HG02623 (cell line): ENCODE measurements at regions not wholly inside any gene's neighbourhood (a gene's known extent, or its start where the extent isn't known, plus 50 kb on each side); places are given as distances from the start of the nearest gene placed in this dataset.
"Not testable (repeated sequence)": the region's sequence is repeated elsewhere in the genome, so short reads cannot be mapped to it uniquely, and the experiment has no call there.

Source experiments
- ATAC-seq: cut with Tn5 transposase; IDR thresholded peaks from one replicate; pipeline ENCODE4 v1.9.1; 2021; ENCODE audit warnings: moderate library complexity; ENCODE audit not compliant: unreplicated experiment

GRCh38 chr1:185408700-185409270 lies 91.7 kb upstream of the IVNS1ABP start:
- ATAC-seq: no peak

DNA sequence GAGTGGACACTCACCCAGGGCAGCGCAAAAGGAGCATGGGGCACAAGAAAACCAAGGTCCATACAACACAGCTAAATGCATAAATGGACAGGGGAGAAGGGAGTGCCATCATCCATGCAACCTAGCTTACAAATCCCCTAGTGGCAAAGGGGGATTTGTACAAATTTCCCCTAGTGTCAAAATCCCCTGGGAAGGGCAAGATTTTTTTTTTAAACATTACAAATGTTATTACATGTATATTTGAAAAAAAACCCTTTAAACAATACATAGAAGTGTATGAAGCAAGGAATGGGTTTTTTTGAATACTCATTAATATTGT lies 89.6 kb upstream of the IVNS1ABP start:
- no peak for ATAC-seq

DNA sequence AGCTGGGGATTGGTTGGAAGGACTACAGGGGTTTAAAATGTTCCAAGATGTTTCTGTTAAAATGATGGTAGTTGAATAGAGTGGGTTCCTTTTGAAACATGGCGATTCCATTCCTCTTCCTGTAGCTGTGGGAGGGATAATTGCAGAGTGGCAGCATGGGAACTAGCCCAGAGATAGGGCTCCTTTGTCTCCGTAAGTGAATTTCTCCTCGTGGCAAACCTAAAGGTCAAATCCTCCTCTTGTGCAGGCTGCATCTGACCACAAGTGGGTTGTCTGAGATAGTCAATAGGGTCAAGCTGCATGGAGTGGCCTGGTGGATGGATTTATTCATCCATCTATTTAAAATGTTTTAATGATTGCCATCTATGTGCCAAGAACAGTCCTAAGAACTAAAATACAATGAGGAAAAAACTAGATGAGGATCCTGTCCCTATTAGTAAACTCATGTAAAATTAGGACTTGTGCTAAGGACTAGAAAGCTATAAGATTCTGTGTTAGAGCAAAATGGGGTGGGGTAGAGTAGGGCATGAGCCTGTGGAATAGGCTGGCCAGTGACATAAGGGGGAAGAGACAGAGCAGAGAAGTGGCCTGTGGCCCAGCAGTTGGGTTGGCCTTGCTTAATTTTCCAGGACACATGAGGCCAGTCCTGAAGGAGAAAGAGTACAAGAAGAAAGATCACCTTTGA lies 89.1 kb upstream of the IVNS1ABP start:
- ATAC-seq: no peak

- no peak for ATAC-seq
Measured at GRCh38 chr1:185404907-185405568, 88.0 kb upstream of the IVNS1ABP start.

DNA sequence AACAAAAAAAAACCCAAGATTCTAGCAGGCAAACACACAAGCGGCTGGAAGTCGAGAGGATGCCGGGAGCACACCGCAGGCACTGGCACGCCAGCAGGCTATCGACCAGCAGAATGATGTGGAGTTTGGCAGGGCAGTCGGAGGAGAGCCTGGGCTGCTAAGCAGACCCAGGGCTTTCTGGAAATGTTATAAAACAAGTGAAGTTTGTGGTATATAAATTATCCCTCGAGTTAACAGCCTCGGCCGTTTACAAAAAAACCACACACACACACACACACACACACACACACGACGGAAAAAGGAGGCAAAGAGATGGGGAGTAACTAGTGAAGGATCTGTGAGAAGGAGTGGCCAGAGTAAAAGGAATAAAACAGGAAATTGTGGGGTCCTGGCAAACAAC lies 87.2 kb upstream of the IVNS1ABP start:
- ATAC-seq: no peak

- ATAC-seq: no peak
Measured at GRCh38 chr1:185402930-185403329, 85.9 kb upstream of the IVNS1ABP start.

DNA sequence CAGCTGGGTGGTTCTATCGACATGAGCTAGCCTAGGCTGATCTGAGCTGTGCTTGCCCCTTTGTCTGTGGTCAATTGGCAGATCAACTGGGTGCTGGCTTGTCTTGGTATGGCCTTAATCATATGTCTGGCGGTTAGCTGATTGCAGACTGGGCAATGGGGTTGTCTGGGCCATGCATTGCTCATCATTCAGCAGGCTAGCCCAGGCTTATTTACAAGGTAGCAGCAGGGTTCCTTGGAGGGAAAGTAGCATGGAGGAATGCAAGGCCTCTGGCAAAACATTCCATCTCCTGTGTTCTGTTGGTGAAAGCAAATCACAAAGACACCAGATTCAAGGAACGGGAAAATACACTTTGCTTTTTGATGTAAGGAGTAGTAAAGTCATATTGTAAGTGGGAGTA lies 84.0 kb upstream of the IVNS1ABP start:
- no peak for ATAC-seq

DNA sequence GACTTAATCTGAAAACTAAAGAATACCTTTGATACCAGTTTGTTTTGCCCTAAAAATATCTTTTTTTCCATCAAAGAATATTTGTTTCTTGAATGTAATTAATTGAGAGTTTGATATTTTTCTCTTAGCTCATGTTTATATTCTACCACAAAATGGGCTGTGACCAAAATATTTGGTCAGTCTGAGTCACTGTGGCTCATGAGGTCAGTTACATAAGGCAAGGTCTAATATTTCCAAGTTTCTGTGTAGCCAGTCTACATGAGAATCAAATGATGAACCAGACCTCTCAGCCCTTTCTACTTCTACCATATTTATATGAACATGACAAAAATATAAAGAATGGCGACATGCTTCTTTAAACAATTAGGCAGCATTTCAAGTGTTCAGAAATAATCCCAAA lies 83.0 kb upstream of the IVNS1ABP start:
- no peak for ATAC-seq

DNA sequence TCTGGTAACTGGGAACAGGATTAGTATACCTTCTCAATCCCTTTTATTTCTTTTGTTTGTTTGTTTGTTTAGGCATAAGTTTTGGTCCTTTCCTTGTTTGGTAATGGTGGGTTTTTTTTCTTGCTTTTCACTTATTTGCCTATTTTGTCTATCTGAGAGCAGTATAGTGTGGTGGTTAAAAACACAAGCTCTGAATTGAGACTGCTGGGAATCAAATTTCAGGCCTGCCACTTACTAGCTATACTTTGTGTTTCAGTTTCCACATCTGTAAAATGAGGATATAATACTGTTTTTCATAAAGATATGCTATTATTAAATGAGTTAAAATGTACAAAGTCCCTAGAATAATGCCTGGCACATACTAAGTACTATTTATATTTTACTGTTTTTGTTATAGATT lies 81.6 kb upstream of the IVNS1ABP start:
- peak; percentile 60 for ATAC-seq

DNA sequence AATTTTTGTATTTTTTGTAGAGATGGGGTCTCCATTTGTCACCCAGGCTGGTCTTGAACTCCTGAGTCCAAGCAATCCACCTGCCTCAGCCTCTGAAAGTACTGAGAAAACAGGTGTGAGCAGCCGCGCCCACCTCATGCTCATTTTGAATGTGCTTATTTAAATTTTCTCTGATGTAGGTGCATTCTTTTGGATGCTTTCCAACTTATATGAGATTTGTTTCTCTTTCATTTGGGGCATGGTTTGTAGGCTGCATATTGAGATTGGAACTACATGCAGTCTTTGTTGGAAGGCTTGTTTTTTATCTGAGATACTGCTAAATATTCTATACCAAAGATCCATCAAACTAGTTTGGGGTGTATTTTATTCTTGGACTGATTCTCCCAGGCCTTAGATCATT lies 81.0 kb upstream of the IVNS1ABP start:
- no peak for ATAC-seq

DNA sequence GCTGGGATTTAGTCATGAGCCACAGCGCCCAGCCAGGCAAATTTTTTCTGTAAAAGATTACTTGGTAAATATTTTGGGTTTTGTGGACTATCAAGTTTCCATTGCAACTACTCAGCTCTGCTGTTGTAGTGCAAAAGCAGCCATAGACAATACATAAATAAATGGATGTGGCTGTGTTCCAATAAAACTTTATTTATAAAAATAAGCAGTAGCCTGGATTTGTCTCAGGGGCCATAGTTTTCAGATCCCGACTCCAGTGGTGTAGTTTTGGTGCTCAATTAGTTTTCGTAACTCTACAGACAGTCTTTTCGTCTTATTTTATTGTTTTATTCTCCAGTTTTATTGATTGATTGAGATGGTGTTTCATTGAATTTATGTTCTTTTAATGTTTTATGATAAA lies 80.1 kb upstream of the IVNS1ABP start:
- no peak for ATAC-seq

- ATAC-seq: no peak
Measured at GRCh38 chr1:185396126-185396525, 79.1 kb upstream of the IVNS1ABP start.

- no peak for ATAC-seq
Measured at GRCh38 chr1:185393815-185394214, 76.8 kb upstream of the IVNS1ABP start.

DNA sequence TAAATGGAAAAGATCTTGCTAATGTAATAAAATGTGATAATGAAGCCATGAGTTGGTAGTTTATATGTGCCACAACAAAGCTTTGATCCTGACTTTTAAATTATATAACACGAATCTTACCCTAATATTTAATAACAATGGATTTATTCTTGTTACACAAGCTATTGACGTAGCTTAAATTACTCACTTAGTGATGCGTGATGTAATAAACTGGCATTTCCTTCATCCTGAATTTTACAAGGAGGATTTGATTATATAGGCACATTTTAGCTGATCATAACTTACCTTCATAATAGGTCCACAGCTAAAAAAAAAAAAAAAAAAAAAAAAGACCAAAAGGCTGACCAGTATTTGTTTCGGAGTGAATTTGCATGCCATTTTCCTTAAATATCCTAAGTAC lies 76.2 kb upstream of the IVNS1ABP start:
- ATAC-seq: no peak

- no peak for ATAC-seq
Measured at GRCh38 chr1:185388815-185389214, 71.8 kb upstream of the IVNS1ABP start.

DNA sequence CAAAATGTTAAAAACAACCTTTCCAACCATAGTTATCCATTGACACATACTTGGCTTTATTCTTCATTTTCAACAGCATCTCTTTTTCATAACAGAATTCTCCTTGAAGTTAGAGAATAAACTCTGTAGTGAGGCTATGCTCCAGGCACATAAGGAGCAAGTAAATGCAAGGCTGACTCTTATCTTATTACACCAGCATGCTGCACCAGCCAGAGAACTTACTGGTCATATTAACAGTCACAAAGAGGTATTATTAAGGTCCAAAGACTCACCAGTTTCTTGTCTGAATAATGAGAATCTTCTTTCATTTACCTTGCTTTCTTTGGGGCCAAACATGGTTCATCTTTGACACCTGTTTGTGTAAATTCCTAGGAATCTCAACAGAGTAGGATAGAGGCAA lies 71.3 kb upstream of the IVNS1ABP start:
- no peak for ATAC-seq

DNA sequence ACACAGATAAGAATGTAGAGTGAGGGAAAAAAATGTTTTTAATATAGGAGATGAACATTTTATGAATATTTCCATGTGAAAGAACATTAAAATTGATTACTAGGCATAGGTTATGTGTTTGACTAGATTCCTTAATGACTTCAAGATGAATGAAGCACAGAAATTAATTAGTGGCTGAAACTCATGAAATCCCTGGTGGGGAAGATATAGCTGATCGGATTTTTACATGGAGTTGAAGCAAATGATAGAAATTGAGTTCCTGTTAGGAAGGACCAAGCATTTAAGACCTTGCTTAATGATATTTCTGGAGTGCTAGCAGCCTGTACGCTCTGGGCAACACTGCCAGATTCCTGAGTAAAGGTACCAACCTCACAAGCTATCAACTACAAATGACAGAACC lies 68.9 kb upstream of the IVNS1ABP start:
- ATAC-seq: no peak

DNA sequence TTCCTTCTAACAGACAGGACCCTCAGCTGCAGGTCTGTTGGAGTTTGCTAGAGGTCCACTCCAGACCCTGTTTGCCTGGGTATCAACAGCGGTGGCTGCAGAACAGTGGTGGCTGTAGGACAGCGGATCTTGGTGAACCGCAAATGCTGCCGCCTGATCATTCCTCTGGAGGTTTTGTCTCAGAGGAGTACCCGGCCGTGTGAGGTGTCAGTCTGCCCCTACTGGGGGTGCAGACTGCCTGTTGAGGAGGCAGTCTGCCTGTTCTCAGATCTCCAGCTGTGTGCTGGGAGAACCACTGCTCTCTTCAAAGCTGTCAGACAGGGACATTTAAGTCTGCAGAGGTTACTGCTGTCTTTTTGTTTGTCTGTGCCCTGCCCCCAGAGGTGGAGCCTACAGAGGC lies 66.8 kb upstream of the IVNS1ABP start:
- ATAC-seq: not testable (repeated sequence)

- ATAC-seq: no peak
Measured at GRCh38 chr1:185377831-185378230, 60.8 kb upstream of the IVNS1ABP start.

GRCh38 chr1:185376840-185377635 lies 60.0 kb upstream of the IVNS1ABP start:
- no peak for ATAC-seq

DNA sequence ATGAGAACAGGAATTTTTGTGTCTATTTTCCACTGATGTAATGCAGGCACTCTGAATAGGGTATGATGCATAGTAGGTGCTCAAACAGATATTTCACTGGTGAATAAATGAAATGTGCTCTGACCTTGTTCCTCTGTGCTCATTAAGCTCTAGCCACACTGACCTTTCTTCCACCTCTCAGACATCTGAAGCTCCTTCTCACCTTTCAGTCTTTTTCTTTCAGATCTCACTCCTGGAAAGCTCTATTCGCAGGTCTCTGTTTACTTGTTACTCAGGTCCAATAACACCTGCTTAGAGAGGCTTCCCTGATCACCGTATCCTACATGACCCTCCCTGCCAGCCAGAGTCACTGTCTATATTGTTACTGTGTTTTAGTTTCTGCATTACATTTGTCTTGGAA lies 59.2 kb upstream of the IVNS1ABP start:
- no peak for ATAC-seq

- ATAC-seq: no peak
Measured at GRCh38 chr1:185375583-185375982, 58.5 kb upstream of the IVNS1ABP start.
